ENCODE measurements at regions not wholly inside any gene's neighbourhood (a gene's known extent, or its start where the extent isn't known, plus 50 kb on each side); places are given as distances from the start of the nearest gene placed in this dataset.

GRCh38 chrX:15059474-15059873 is 186.3 kb downstream of the MOSPD2 start:
- TF ChIP-seq CTCF (IDR thresholded peaks at IDR 0.05), result no peak
- TF ChIP-seq POLR2A (IDR thresholded peaks at IDR 0.05), result no peak
